Stomach (tissue), 4 donors: ENCODE measurements at regions not wholly inside any gene's neighbourhood (a gene's known extent, or its start where the extent isn't known, plus 50 kb on each side); places are given as distances from the start of the nearest gene placed in this dataset.

Experiments used
- CTCF ChIP-seq, 7 experiments: fragments of 450-650 bp in 4 of 7; fragments of 200-600 bp in 3 of 7; sonication (generic) in 3 of 7; IDR thresholded peaks; one replicate each; pipeline ENCODE4 v1.5.1; 2016 to 2019; ENCODE audit warnings: antibody characterized with exemption in 7 of 7, control low read depth in 2 of 7, mild to moderate bottlenecking in 1 of 7
- POLR2A ChIP-seq, 4 donors: fragments of 450-650 bp; IDR thresholded peaks; one replicate each; pipeline ENCODE4 v1.6.1; 2016; ENCODE audit warnings: antibody characterized with exemption in 4 of 4, control low read depth in 2 of 4, mild to moderate bottlenecking in 1 of 4, moderate library complexity in 1 of 4
- POLR2AphosphoS5 ChIP-seq, 3 donors: sonication (generic); formaldehyde crosslinking; IDR thresholded peaks; one replicate each; pipeline ENCODE4 v1.6.1; 2016; ENCODE audit warnings: antibody characterized with exemption in 3 of 3

- no peak for TF ChIP-seq CTCF (IDR thresholded peaks at IDR 0.05)
- TF ChIP-seq POLR2A (IDR thresholded peaks at IDR 0.05) = no peak
- TF ChIP-seq POLR2AphosphoS5 (IDR thresholded peaks at IDR 0.05) = no peak
These were observed 274.9 kb downstream of the PIK3R1 start for GRCh38 chr5:68490406-68490805.
